Stimulated activated CD4-positive, alpha-beta T cell treated with anti-CD3 and anti-CD28 coated beads, Interleukin-1b, Interleukin-23, amount 100 ng/mL, for 48 hours (primary cell): ENCODE measurements at regions not wholly inside any gene's neighbourhood (a gene's known extent, or its start where the extent isn't known, plus 50 kb on each side); places are given as distances from the start of the nearest gene placed in this dataset.
"Not testable (repeated sequence)": the region's sequence is repeated elsewhere in the genome, so short reads cannot be mapped to it uniquely, and the experiment has no call there.

Experiments
- DNase-seq: peaks from one replicate; pipeline ENCODE4 v3.0.0-alpha.2; 2020

- no peak for DNase-seq
Measured at GRCh38 chrX:47302396-47302795, 68.0 kb upstream of the ZNF157 start.

GRCh38 chrX:47306471-47307023 is 63.8 kb upstream of the ZNF157 start:
- DNase-seq = not testable (repeated sequence)

- peak; percentile 52 for DNase-seq
Measured at GRCh38 chrX:47311932-47312774, 58.2 kb upstream of the ZNF157 start.

GRCh38 chrX:47313056-47313455 is 57.3 kb upstream of the ZNF157 start:
- no peak for DNase-seq

GRCh38 chrX:47316276-47317025 is 53.9 kb upstream of the ZNF157 start:
- DNase-seq = no peak
